GM21717 (cell line): ENCODE measurements at regions not wholly inside any gene's neighbourhood (a gene's known extent, or its start where the extent isn't known, plus 50 kb on each side); places are given as distances from the start of the nearest gene placed in this dataset.
A peak's percentile ranks its signal among the peaks of the same experiment; 100 is the strongest.
"Not testable (repeated sequence)": the region's sequence is repeated elsewhere in the genome, so short reads cannot be mapped to it uniquely, and the experiment has no call there.

ENCODE experiments used
- ATAC-seq: cut with Tn5 transposase; IDR thresholded peaks from one replicate; pipeline ENCODE4 v1.9.1; 2021; ENCODE audit warnings: mild to moderate bottlenecking, moderate library complexity; ENCODE audit not compliant: unreplicated experiment

- not testable (repeated sequence) for ATAC-seq
Observed at GRCh38 chr4:138456349-138456748, 214.2 kb upstream of the SLC7A11 start.

- no peak for ATAC-seq
Observed at GRCh38 chr4:138455097-138455496, 212.9 kb upstream of the SLC7A11 start.

- no peak for ATAC-seq
Observed at GRCh38 chr4:138452826-138453225, 210.7 kb upstream of the SLC7A11 start.

GRCh38 chr4:138451276-138451663 lies 209.1 kb upstream of the SLC7A11 start:
- no peak for ATAC-seq

- ATAC-seq = no peak
Observed at GRCh38 chr4:138450546-138451275, 208.6 kb upstream of the SLC7A11 start.

GRCh38 chr4:138449938-138450337 lies 207.8 kb upstream of the SLC7A11 start:
- no peak for ATAC-seq

- ATAC-seq = no peak
Observed at GRCh38 chr4:138448169-138448568, 206.0 kb upstream of the SLC7A11 start.

GRCh38 chr4:138446456-138446855 lies 204.3 kb upstream of the SLC7A11 start:
- no peak for ATAC-seq

GRCh38 chr4:138445098-138445497 lies 202.9 kb upstream of the SLC7A11 start:
- ATAC-seq = no peak

GRCh38 chr4:138444260-138444659 lies 202.1 kb upstream of the SLC7A11 start:
- no peak for ATAC-seq

- no peak for ATAC-seq
Observed at GRCh38 chr4:138439143-138439581, 197.0 kb upstream of the SLC7A11 start.

GRCh38 chr4:138438608-138439007 lies 196.5 kb upstream of the SLC7A11 start:
- no peak for ATAC-seq

- no peak for ATAC-seq
Observed at GRCh38 chr4:138437263-138437851, 195.2 kb upstream of the SLC7A11 start.

GRCh38 chr4:138435733-138436132 lies 193.6 kb upstream of the SLC7A11 start:
- ATAC-seq = not testable (repeated sequence)

GRCh38 chr4:138435046-138435445 lies 192.9 kb upstream of the SLC7A11 start:
- not testable (repeated sequence) for ATAC-seq

- no peak for ATAC-seq
Observed at GRCh38 chr4:138428611-138429010, 186.5 kb upstream of the SLC7A11 start.

- ATAC-seq = no peak
Observed at GRCh38 chr4:138426786-138427185, 184.6 kb upstream of the SLC7A11 start.

- ATAC-seq = no peak
Observed at GRCh38 chr4:138420471-138420870, 178.3 kb upstream of the SLC7A11 start.

GRCh38 chr4:138414202-138414601 lies 172.1 kb upstream of the SLC7A11 start:
- ATAC-seq = no peak

GRCh38 chr4:138413273-138413672 lies 171.1 kb upstream of the SLC7A11 start:
- ATAC-seq = no peak

- no peak for ATAC-seq
Observed at GRCh38 chr4:138412847-138413246, 170.7 kb upstream of the SLC7A11 start.

GRCh38 chr4:138410266-138410665 lies 168.1 kb upstream of the SLC7A11 start:
- no peak for ATAC-seq

- ATAC-seq = peak; percentile 39
Observed at GRCh38 chr4:138409670-138410069, 167.5 kb upstream of the SLC7A11 start.
